ENCODE measurements at regions not wholly inside any gene's neighbourhood (a gene's known extent, or its start where the extent isn't known, plus 50 kb on each side); places are given as distances from the start of the nearest gene placed in this dataset.

GRCh38 chr12:67026487-67027246 lies 242.5 kb upstream of the CAND1 start:
- Histone ChIP-seq H3K79me1 (ENCODE audit: low read length) (peaks cover 2% of the 10 kb centered on the region), H3K4ac (ENCODE audit: low read depth, low read length) (no peak overlapping the region), H3K79me2 (ENCODE audit: control insufficient read depth, insufficient read depth, low read length, poor library complexity) (peaks cover 3% of the 10 kb centered on the region), H2BK12ac (ENCODE audit: low read length) (no peak overlapping the region), H3K23ac (ENCODE audit: low read length) (no peak overlapping the region), H2BK5ac (ENCODE audit: low read depth, low read length, poor library complexity) (no peak overlapping the region), H2AK5ac (ENCODE audit: low read length) (no peak overlapping the region), H2BK120ac (ENCODE audit: insufficient read depth, low read length, poor library complexity) (no peak overlapping the region), H3K18ac (ENCODE audit: low read length) (no peak overlapping the region), H4K91ac (ENCODE audit: low read depth, low read length) (no peak overlapping the region), H2AFZ (ENCODE audit: insufficient read depth, low read length, poor library complexity) (no peak overlapping the region), H3K4me3 (ENCODE audit: low read depth, low read length) (no peak overlapping the region), H3K14ac (ENCODE audit: low read length) (no peak overlapping the region), H4K12ac (ENCODE audit: low read depth, low read length) (no peak overlapping the region), H3K36me3 (ENCODE audit: control insufficient read depth in 1 of 2, insufficient read depth in 2 of 2, low read length in 2 of 2) (no peaks in the 10 kb centered on the region), H3K27ac (ENCODE audit: low read depth, low read length) (no peak overlapping the region), H3K27me3 (ENCODE audit: insufficient read depth, low read length) (no peaks in the 10 kb centered on the region), H3K4me1 (ENCODE audit: control insufficient read depth in 1 of 2, insufficient read depth in 2 of 2, low read length in 2 of 2) (peaks cover 4 to 8% of the 10 kb centered on the region in 2 experiments), H3K4me2 (ENCODE audit: low read length) (no peak overlapping the region), H4K8ac (ENCODE audit: low read depth, low read length) (no peak overlapping the region), H3K9ac (ENCODE audit: low read length) (no peak overlapping the region), H3K9me3 (ENCODE audit: insufficient read depth, low read depth, low read length) (no peaks in the 10 kb centered on the region)
- no CpG with 5 or more reads among the region's 5 CpGs for WGBS (ENCODE audit: extremely low coverage, insufficient coverage, insufficient read length)
- DNase-seq: peak; percentile 59 to 64

GRCh38 chr12:67028529-67028928 lies 240.6 kb upstream of the CAND1 start:
- Histone ChIP-seq H2AFZ (ENCODE audit: insufficient read depth, low read length, poor library complexity) (no peak overlapping the region), H2BK12ac (ENCODE audit: low read length) (no peak overlapping the region), H4K8ac (ENCODE audit: low read depth, low read length) (no peak overlapping the region), H3K27me3 (ENCODE audit: insufficient read depth, low read length) (no peaks in the 10 kb centered on the region), H3K4ac (ENCODE audit: low read depth, low read length) (no peak overlapping the region), H3K4me2 (ENCODE audit: low read length) (no peak overlapping the region), H3K4me3 (ENCODE audit: low read depth, low read length) (no peak overlapping the region), H4K12ac (ENCODE audit: low read depth, low read length) (no peak overlapping the region), H3K79me1 (ENCODE audit: low read length) (peaks cover 2% of the 10 kb centered on the region), H3K18ac (ENCODE audit: low read length) (no peak overlapping the region), H2AK5ac (ENCODE audit: low read length) (no peak overlapping the region), H3K36me3 (ENCODE audit: control insufficient read depth in 1 of 2, insufficient read depth in 2 of 2, low read length in 2 of 2) (no peaks in the 10 kb centered on the region), H4K91ac (ENCODE audit: low read depth, low read length) (no peak overlapping the region), H2BK120ac (ENCODE audit: insufficient read depth, low read length, poor library complexity) (no peak overlapping the region), H3K9me3 (ENCODE audit: insufficient read depth, low read depth, low read length) (no peaks in the 10 kb centered on the region), H3K79me2 (ENCODE audit: control insufficient read depth, insufficient read depth, low read length, poor library complexity) (peaks cover 3% of the 10 kb centered on the region), H2BK5ac (ENCODE audit: low read depth, low read length, poor library complexity) (no peak overlapping the region), H3K9ac (ENCODE audit: low read length) (no peak overlapping the region), H3K4me1 (ENCODE audit: control insufficient read depth in 1 of 2, insufficient read depth in 2 of 2, low read length in 2 of 2) (peaks cover 4 to 8% of the 10 kb centered on the region in 2 experiments), H3K23ac (ENCODE audit: low read length) (no peak overlapping the region), H3K14ac (ENCODE audit: low read length) (no peak overlapping the region), H3K27ac (ENCODE audit: low read depth, low read length) (no peak overlapping the region)
- no peak for DNase-seq
- WGBS (ENCODE audit: extremely low coverage, insufficient coverage, insufficient read length): no CpG with 5 or more reads among the region's 2 CpGs

GRCh38 chr12:67034110-67034879 lies 234.9 kb upstream of the CAND1 start:
- Histone ChIP-seq H3K9me3 (ENCODE audit: insufficient read depth, low read depth, low read length) (no peaks in the 10 kb centered on the region), H3K14ac (ENCODE audit: low read length) (no peak overlapping the region), H3K9ac (ENCODE audit: low read length) (no peak overlapping the region), H2AFZ (ENCODE audit: insufficient read depth, low read length, poor library complexity) (no peak overlapping the region), H3K27me3 (ENCODE audit: insufficient read depth, low read length) (no peaks in the 10 kb centered on the region), H2BK120ac (ENCODE audit: insufficient read depth, low read length, poor library complexity) (no peak overlapping the region), H4K8ac (ENCODE audit: low read depth, low read length) (no peak overlapping the region), H3K79me1 (ENCODE audit: low read length) (peaks cover 9% of the 10 kb centered on the region), H2BK5ac (ENCODE audit: low read depth, low read length, poor library complexity) (no peak overlapping the region), H2BK12ac (ENCODE audit: low read length) (no peak overlapping the region), H3K4me3 (ENCODE audit: low read depth, low read length) (no peak overlapping the region), H3K79me2 (ENCODE audit: control insufficient read depth, insufficient read depth, low read length, poor library complexity) (peaks cover 2% of the 10 kb centered on the region), H3K27ac (ENCODE audit: low read depth, low read length) (no peak overlapping the region), H4K91ac (ENCODE audit: low read depth, low read length) (no peak overlapping the region), H3K4me1 (ENCODE audit: control insufficient read depth in 1 of 2, insufficient read depth in 2 of 2, low read length in 2 of 2) (peaks cover 2 to 7% of the 10 kb centered on the region in 2 experiments), H2AK5ac (ENCODE audit: low read length) (no peak overlapping the region), H3K18ac (ENCODE audit: low read length) (no peak overlapping the region), H3K23ac (ENCODE audit: low read length) (no peak overlapping the region), H3K36me3 (ENCODE audit: control insufficient read depth in 1 of 2, insufficient read depth in 2 of 2, low read length in 2 of 2) (no peaks in the 10 kb centered on the region), H3K4ac (ENCODE audit: low read depth, low read length) (no peak overlapping the region), H4K12ac (ENCODE audit: low read depth, low read length) (no peak overlapping the region), H3K4me2 (ENCODE audit: low read length) (no peak overlapping the region)
- peak; percentile 54 to 91 for DNase-seq
- no CpG with 5 or more reads among the region's 7 CpGs for WGBS (ENCODE audit: extremely low coverage, insufficient coverage, insufficient read length)

GRCh38 chr12:67035121-67035520 lies 234.0 kb upstream of the CAND1 start:
- no peak for DNase-seq
- no peak overlapping the region for H3K9ac ChIP-seq (ENCODE audit: low read length)
- H3K4me3 ChIP-seq (ENCODE audit: low read depth, low read length): no peak overlapping the region
- no peak overlapping the region for H3K14ac ChIP-seq (ENCODE audit: low read length)
- H2BK12ac ChIP-seq (ENCODE audit: low read length): peak overlapping the region; percentile 89
- no peaks in the 10 kb centered on the region for H3K9me3 ChIP-seq (ENCODE audit: insufficient read depth, low read depth, low read length)
- H2AFZ ChIP-seq (ENCODE audit: insufficient read depth, low read length, poor library complexity): no peak overlapping the region
- no peak overlapping the region for H3K4me2 ChIP-seq (ENCODE audit: low read length)
- H4K12ac ChIP-seq (ENCODE audit: low read depth, low read length): no peak overlapping the region
- no CpG with 5 or more reads among the region's 5 CpGs for WGBS (ENCODE audit: extremely low coverage, insufficient coverage, insufficient read length)
- no peak overlapping the region for H4K8ac ChIP-seq (ENCODE audit: low read depth, low read length)
- H3K27ac ChIP-seq (ENCODE audit: low read depth, low read length): no peak overlapping the region
- no peak overlapping the region for H2BK5ac ChIP-seq (ENCODE audit: low read depth, low read length, poor library complexity)
- no peaks in the 10 kb centered on the region for H3K27me3 ChIP-seq (ENCODE audit: insufficient read depth, low read length)
- H3K18ac ChIP-seq (ENCODE audit: low read length): no peak overlapping the region
- peak overlapping the region; percentile 83 for H3K4ac ChIP-seq (ENCODE audit: low read depth, low read length)
- H3K79me2 ChIP-seq (ENCODE audit: control insufficient read depth, insufficient read depth, low read length, poor library complexity): peaks cover 2% of the 10 kb centered on the region
- H3K23ac ChIP-seq (ENCODE audit: low read length): no peak overlapping the region
- H2BK120ac ChIP-seq (ENCODE audit: insufficient read depth, low read length, poor library complexity): no peak overlapping the region
- peaks cover 2 to 13% of the 10 kb centered on the region in 2 experiments for H3K4me1 ChIP-seq (ENCODE audit: control insufficient read depth in 1 of 2, insufficient read depth in 2 of 2, low read length in 2 of 2)
- H2AK5ac ChIP-seq (ENCODE audit: low read length): no peak overlapping the region
- no peak overlapping the region for H4K91ac ChIP-seq (ENCODE audit: low read depth, low read length)
- no peaks in the 10 kb centered on the region for H3K36me3 ChIP-seq (ENCODE audit: control insufficient read depth in 1 of 2, insufficient read depth in 2 of 2, low read length in 2 of 2)
- H3K79me1 ChIP-seq (ENCODE audit: low read length): peaks cover 10% of the 10 kb centered on the region
